ENCODE measurements at regions not wholly inside any gene's neighbourhood (a gene's known extent, or its start where the extent isn't known, plus 50 kb on each side); places are given as distances from the start of the nearest gene placed in this dataset.

- no peak for DNase-seq
These were observed 566.0 kb upstream of the USP15 start for GRCh38 chr12:61694214-61694613.

GRCh38 chr12:61701471-61701870, 558.7 kb upstream of the USP15 start:
- no peak for DNase-seq

DNA sequence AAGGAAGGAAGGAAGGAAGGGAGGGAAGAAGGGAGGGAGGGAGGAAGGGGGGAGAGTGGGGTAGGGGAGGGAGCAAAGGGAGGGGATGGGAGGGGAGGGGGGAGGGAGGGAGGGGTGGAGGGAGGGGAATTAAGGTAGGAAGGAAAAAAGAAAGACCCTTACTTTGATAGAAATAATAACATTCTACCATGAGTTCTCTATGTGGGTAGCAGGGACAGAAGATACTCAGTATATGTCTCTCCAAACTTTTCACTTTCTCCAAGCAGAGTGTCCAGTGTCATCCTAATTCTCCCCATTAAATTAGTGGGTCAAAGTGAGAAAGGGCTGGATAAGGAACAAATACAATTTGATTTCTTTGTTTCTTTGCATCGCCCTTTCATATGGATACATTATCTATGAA, 553.4 kb upstream of the USP15 start:
- no peak for DNase-seq

- DNase-seq, result no peak
These were observed 547.1 kb upstream of the USP15 start for GRCh38 chr12:61713121-61713520.

DNA sequence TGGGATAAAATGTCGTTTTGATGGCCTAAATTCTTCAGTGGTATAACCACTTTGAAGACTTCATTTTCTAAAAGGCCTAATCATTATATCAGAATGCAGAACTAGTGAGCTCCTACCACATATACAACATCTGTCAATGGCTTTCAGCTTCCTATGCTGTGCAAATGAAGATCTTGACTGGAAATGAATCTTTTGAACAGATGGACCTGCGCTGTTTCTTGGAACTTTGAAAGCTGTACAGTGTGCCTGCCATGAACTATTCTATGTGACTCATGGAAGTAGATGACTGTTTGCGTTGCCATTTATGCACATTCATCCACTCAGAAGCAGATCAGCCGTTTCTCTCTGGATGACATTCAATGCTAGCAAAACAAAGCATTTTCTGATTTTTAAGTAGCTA, 542.2 kb upstream of the USP15 start:
- DNase-seq, result no peak

DNA sequence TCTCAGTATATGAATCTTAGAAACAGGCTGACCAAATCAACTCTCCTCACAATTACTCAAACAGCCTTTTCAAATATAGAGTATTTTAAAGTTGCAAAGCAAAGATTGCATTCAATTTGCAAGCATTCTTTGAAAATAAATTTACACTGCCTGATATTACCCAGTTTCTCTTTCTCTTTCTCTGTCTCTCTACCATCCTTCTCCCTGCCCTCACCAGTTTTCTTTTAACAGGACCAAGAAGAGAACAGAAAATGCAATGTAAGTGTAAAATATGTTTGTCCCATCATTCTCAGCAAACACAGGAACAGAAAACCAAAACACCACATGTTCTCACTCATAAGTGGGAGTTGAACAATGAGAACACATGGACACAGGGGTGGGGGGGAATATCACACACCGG, 520.3 kb upstream of the USP15 start:
- DNase-seq, result no peak

GRCh38 chr12:61750604-61751003, 509.6 kb upstream of the USP15 start:
- no peak for DNase-seq

DNA sequence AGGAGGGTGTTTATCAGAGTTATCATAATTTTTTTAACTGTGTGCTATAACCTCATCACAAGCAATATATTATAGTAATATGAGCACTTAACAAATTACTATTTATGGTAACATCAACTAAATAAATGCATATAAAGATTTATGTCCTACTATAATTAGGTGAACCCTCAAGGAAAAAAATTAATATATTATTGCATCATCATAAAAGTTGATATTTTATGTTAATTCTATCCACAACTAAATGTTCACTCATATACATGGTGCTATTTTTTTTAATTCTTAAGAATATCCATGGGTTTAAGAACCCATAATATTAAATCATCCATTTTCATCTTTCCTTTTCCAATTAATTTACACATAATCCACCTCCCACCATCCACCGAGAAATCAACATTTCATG, 506.0 kb upstream of the USP15 start:
- no peak for DNase-seq

GRCh38 chr12:61757831-61758505, 502.2 kb upstream of the USP15 start:
- no peak for DNase-seq

DNA sequence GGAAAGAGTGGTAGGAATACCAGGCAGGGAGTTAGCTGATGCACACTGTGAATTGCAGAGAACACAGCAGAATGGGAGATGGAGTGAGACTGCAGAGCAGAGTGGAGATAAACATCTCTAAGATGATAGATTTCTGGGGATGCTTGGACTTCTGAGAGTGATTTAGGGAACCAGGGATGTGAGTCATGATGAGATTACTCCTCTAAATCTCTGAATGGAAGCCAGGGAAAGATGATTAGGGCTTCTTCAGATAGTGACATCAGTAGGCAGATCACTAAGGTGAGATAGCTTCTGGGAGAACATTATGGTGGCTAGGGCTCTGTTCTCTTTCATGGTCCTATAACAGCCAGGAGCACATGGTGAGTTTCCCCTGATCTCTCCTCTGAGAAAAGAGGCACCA, 501.5 kb upstream of the USP15 start:
- no peak for DNase-seq

DNA sequence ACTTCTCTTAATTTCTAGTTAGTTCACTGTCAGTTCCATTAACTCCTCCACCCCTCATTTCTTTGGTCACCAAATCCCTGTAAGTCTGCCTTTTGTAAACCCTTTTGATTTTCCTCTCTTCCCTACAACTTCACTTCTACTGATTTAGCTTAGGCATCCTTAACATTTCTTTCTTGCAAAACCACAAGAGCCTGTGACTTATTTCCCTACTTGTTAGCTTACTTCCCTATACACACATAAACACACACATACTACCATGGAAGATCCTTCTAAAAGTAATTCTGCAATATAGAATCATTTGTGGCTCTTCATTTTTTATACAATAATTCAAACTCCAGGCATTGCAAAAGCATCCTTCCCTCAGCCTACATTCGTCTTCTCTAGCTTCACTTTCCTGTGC, 494.3 kb upstream of the USP15 start:
- DNase-seq, result no peak

DNA sequence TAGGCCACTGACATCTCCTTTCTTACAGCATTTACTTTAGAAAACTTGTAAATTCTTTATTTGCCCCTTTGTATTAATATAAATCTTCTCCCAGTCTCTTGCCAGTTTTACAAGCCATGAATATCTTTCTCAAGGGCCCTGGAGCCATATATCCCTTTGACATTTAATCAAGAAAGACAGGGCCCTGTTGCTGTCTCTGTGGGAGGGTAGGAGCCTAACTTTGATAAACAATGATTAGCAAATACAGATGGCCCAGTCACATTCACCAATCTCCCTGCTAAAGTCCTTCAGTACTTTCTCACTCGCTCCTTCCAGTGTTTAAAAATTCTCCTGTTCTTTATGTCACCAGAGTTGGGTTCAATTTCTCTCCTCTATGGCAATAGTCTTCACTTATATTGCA, 479.8 kb upstream of the USP15 start:
- no peak for DNase-seq

GRCh38 chr12:61781021-61781581, 479.1 kb upstream of the USP15 start:
- no peak for DNase-seq

- DNase-seq, result no peak
These were observed 463.4 kb upstream of the USP15 start for GRCh38 chr12:61796846-61797245.

DNA sequence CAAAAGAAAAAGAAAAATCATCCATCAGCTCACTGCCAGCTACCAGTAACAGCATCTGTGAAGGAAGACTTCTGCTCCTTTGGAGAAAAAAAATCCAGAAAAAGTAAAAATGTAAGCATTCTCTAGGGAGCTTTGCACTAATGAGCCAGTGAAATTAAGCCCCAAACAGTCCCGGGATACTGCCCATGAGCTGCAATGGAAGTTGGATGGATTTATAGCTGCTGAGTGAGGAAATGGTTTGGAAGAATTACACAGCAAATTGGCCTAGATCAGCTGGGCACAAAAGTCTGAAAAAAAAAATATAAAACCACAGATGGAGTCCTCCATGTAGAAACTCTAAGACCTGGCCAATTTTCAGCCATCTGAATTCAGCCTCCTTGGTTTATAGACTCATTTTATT, 462.9 kb upstream of the USP15 start:
- DNase-seq, result no peak

DNA sequence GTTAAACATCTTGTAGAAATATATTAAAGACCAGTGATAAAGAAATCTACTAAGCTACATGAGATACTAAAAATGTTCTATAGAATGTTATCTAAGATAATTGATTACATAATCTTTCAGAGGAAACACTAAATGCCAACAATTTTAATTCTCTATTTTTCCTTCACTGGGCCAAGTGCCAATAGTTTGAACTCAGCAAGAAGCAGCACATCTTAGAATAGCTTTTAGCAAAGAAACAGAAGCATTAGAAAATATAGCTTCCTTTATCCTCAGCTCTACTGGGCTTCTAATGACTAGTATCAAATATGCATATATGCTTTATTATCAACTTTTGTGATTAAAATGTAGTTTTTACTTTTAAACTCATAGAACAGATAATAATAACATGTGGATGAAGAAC, 461.4 kb upstream of the USP15 start:
- DNase-seq, result no peak

- DNase-seq, result no peak
These were observed 455.9 kb upstream of the USP15 start for GRCh38 chr12:61804301-61804700.

DNA sequence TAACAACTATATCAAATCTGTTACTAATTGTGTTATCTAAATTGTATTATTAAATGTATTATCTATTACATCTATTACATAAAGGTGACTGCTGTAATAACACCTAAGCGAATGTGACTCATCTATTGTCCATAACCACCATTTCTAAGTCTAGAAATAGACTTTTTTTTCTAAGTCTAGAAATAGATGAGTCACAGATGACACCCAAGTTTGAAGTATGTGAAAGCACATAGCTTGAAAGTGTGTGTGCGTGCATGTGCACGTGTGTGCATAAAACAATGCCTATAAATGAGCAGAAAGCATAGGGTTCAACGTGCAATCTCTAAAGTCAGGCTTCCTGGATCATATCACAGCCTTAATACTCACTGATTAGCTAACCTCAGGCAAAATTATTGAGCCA, 451.3 kb upstream of the USP15 start:
- DNase-seq, result no peak

GRCh38 chr12:61810486-61810885, 449.7 kb upstream of the USP15 start:
- no peak for DNase-seq

GRCh38 chr12:61821381-61821780, 438.8 kb upstream of the USP15 start:
- DNase-seq, result no peak

- no peak for DNase-seq
These were observed 437.1 kb upstream of the USP15 start for GRCh38 chr12:61823102-61823501.

- DNase-seq, result no peak
These were observed 413.4 kb upstream of the USP15 start for GRCh38 chr12:61846765-61847164.

DNA sequence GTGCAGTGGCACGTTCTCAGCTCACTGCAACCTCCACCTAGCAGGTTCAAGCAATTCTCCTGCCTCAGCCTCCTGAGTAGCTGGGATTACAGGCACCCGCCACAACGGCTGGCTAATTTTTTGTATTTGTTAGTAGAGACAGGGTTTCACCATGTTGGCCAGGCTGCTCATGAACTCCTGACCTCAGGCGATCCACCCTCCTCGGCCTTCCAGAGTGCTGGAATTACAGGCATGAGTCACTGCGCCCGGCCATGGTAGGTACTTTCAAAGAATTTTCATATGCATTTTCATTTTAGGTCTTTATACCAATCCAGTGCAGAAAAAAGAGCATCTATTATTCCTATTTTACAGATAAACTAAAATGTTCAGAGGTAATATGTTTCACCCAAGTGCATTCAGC, 411.3 kb upstream of the USP15 start:
- DNase-seq, result no peak

DNA sequence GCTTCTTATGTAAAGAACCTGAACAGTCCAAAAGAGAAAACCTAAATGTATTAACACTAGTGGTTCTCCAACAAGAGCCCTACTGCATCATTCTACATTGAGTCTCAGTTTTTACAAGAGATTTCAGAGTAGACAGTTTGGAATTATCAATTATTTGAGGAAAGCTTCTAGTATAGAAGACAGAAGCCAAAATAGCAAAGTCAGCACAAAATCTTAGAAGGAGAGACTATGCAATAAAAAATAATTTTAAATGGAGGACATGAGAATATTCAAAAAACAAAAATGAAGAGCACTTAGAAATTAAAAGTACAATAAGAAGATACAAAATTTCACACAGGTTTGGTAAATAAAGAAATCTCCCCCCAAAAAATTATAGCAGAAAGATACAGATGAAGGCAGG, 406.3 kb upstream of the USP15 start:
- no peak for DNase-seq

- no peak for DNase-seq
These were observed 405.3 kb upstream of the USP15 start for GRCh38 chr12:61854902-61855301.

Measured in EL (cell line).